ENCODE measurements at regions not wholly inside any gene's neighbourhood (a gene's known extent, or its start where the extent isn't known, plus 50 kb on each side); places are given as distances from the start of the nearest gene placed in this dataset.

DNA sequence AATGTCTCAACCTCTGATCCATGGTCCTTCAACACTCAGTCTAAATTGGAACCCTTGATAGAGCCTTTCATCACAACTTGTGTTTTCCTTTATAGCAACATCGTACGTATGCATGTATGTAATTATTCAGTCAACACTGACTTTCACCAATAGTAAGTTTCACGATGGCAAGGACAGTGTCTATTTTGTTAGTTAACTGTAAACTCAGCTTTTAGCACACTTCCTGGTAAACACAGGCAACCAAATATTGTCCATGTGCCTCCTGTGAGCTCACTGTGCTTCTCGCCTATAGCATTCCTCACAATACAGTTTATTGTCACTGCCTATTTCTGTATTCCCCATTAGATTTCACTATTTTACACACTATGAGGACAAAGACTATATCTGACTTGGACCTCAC, 323.1 kb downstream of the DEPDC1B start:
- in situ Hi-C loops (cut with HindIII; ENCODE audit: extremely low pct_ligation_motif_present, low pct_unique_long_range_greater_than_20kb), result loop anchor here (25.0 kb wide), 1 partner anchor 990 kb away; no protein-coding TSS in a partner anchor

More for the DNA sequence above, 323.1 kb downstream of the DEPDC1B start:
- Histone ChIP-seq H3K27ac (ENCODE audit: extremely low read length, insufficient read depth, low read length) (no peak overlapping the region), H3K79me2 (ENCODE audit: insufficient read depth, low read length) (no peaks in the 10 kb centered on the region), H3K9ac (ENCODE audit: insufficient read depth, low read depth, low read length) (no peak overlapping the region), H4K20me1 (ENCODE audit: insufficient read depth, low read length) (no peaks in the 10 kb centered on the region), H3K4me2 (ENCODE audit: low read depth, low read length) (no peak overlapping the region), H3K36me3 (replicated peaks in 1 of 2; ENCODE audit: control insufficient read depth in 1 of 2, insufficient read depth in 2 of 2, low read length in 2 of 2) (no peaks in the 10 kb centered on the region), H3K4me3 (replicated peaks in 1 of 3; ENCODE audit: insufficient read depth in 1 of 3, low read depth in 2 of 3, low read length in 3 of 3) (no peak overlapping the region), H3K27me3 (ENCODE audit: control insufficient read depth in 1 of 2, insufficient read depth in 2 of 2, low read length in 2 of 2) (no peaks in the 10 kb centered on the region), H3K9me3 (ENCODE audit: low read length) (no peaks in the 10 kb centered on the region), H3K4me1 (ENCODE audit: insufficient read depth, low read length) (peaks cover 44% of the 10 kb centered on the region), H2AFZ (ENCODE audit: low read length) (no peak overlapping the region)
- TF ChIP-seq, protein P1, sequence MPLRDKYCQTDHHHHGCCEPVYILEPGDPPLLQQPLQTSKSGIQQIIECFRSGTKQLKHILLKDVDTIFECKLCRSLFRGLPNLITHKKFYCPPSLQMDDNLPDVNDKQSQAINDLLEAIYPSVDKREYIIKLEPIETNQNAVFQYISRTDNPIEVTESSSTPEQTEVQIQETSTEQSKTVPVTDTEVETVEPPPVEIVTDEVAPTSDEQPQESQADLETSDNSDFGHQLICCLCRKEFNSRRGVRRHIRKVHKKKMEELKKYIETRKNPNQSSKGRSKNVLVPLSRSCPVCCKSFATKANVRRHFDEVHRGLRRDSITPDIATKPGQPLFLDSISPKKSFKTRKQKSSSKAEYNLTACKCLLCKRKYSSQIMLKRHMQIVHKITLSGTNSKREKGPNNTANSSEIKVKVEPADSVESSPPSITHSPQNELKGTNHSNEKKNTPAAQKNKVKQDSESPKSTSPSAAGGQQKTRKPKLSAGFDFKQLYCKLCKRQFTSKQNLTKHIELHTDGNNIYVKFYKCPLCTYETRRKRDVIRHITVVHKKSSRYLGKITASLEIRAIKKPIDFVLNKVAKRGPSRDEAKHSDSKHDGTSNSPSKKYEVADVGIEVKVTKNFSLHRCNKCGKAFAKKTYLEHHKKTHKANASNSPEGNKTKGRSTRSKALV (CRISPR knock-in tag; IDR thresholded peaks at IDR 0.05), result no peak
- TF ChIP-seq, protein P2, sequence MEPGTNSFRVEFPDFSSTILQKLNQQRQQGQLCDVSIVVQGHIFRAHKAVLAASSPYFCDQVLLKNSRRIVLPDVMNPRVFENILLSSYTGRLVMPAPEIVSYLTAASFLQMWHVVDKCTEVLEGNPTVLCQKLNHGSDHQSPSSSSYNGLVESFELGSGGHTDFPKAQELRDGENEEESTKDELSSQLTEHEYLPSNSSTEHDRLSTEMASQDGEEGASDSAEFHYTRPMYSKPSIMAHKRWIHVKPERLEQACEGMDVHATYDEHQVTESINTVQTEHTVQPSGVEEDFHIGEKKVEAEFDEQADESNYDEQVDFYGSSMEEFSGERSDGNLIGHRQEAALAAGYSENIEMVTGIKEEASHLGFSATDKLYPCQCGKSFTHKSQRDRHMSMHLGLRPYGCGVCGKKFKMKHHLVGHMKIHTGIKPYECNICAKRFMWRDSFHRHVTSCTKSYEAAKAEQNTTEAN (CRISPR knock-in tag; conservative IDR thresholded peaks at IDR 0.05), result peak; percentile 66; the same call in 1 of the 2 replicates
- TF ChIP-seq KLF15 (CRISPR knock-in tag; IDR thresholded peaks at IDR 0.05; ENCODE audit: borderline replicate concordance) (no peak), ZNF792 (CRISPR knock-in tag; IDR thresholded peaks at IDR 0.05) (no peak), ZNF614 (CRISPR knock-in tag; IDR thresholded peaks at IDR 0.05; ENCODE audit: borderline replicate concordance) (no peak), ZNF331 (CRISPR knock-in tag; IDR thresholded peaks at IDR 0.05) (no peak), TRIM24 (CRISPR knock-in tag; IDR thresholded peaks at IDR 0.05) (peak; percentile 26; the same call in 1 of the 2 replicates), POGZ (CRISPR knock-in tag; IDR thresholded peaks at IDR 0.05) (peak; percentile 63), ZNF251 (CRISPR knock-in tag; IDR thresholded peaks at IDR 0.05) (no peak), ELF3 (CRISPR knock-in tag; IDR thresholded peaks at IDR 0.05) (peak; percentile 42; the same call in 1 of the 2 replicates), ZNF781 (CRISPR knock-in tag; IDR thresholded peaks at IDR 0.05; ENCODE audit: borderline replicate concordance, not compliant biosample characterization) (no peak), FOXP1 (IDR thresholded peaks at IDR 0.05) (no peak), FOXP1 (CRISPR knock-in tag; IDR thresholded peaks at IDR 0.05) (peak; percentile 23; the same call in 1 of the 2 replicates)
- TF ChIP-seq, protein P3, sequence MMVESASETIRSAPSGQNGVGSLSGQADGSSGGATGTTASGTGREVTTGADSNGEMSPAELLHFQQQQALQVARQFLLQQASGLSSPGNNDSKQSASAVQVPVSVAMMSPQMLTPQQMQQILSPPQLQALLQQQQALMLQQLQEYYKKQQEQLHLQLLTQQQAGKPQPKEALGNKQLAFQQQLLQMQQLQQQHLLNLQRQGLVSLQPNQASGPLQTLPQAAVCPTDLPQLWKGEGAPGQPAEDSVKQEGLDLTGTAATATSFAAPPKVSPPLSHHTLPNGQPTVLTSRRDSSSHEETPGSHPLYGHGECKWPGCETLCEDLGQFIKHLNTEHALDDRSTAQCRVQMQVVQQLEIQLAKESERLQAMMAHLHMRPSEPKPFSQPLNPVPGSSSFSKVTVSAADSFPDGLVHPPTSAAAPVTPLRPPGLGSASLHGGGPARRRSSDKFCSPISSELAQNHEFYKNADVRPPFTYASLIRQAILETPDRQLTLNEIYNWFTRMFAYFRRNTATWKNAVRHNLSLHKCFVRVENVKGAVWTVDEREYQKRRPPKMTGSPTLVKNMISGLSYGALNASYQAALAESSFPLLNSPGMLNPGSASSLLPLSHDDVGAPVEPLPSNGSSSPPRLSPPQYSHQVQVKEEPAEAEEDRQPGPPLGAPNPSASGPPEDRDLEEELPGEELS (CRISPR knock-in tag; IDR thresholded peaks at IDR 0.05), result peak; percentile 36; the same call in 1 of the 2 replicates
- TF ChIP-seq, protein P4, sequence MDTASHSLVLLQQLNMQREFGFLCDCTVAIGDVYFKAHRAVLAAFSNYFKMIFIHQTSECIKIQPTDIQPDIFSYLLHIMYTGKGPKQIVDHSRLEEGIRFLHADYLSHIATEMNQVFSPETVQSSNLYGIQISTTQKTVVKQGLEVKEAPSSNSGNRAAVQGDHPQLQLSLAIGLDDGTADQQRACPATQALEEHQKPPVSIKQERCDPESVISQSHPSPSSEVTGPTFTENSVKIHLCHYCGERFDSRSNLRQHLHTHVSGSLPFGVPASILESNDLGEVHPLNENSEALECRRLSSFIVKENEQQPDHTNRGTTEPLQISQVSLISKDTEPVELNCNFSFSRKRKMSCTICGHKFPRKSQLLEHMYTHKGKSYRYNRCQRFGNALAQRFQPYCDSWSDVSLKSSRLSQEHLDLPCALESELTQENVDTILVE (CRISPR knock-in tag; IDR thresholded peaks at IDR 0.05), result no peak
- TF ChIP-seq, protein P5, sequence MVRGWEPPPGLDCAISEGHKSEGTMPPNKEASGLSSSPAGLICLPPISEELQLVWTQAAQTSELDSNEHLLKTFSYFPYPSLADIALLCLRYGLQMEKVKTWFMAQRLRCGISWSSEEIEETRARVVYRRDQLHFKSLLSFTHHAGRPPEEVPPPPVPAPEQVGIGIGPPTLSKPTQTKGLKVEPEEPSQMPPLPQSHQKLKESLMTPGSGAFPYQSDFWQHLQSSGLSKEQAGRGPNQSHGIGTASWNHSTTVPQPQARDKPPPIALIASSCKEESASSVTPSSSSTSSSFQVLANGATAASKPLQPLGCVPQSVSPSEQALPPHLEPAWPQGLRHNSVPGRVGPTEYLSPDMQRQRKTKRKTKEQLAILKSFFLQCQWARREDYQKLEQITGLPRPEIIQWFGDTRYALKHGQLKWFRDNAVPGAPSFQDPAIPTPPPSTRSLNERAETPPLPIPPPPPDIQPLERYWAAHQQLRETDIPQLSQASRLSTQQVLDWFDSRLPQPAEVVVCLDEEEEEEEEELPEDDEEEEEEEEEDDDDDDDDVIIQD (CRISPR knock-in tag; IDR thresholded peaks at IDR 0.05; ENCODE audit: low read depth), result peak; percentile 89; the same call in 1 of the 2 replicates
- intact Hi-C loops (cut with micrococcal nuclease; ENCODE audit: unreplicated experiment), result no loop called here
- ChIA-PET CTCF (ENCODE audit: low intra/inter-chr PET ratio, low total read pairs) (no interaction called here), POLR2A (no interaction called here)
- BruUV-seq (replicated peaks), result no TSS peak
- FAIRE-seq (peak; percentile 28), DNase-seq (ENCODE audit: low spot score) (no peak), ATAC-seq (no peak)
- 73% methylated on average over 4 of the region's 4 CpGs for WGBS (ENCODE audit: low lambda C conversion rate)
